ACC112 (cell line): ENCODE measurements at regions not wholly inside any gene's neighbourhood (a gene's known extent, or its start where the extent isn't known, plus 50 kb on each side); places are given as distances from the start of the nearest gene placed in this dataset.
"Not testable (repeated sequence)": the region's sequence is repeated elsewhere in the genome, so short reads cannot be mapped to it uniquely, and the experiment has no call there.

Experiments
- H2AFZ ChIP-seq: fragments of 200-600 bp; sonication (generic); one replicate; pipeline ENCODE4 v1.6.0; 2017; ENCODE audit warnings: antibody characterized with exemption, low read length; ENCODE audit not compliant: unreplicated experiment
- H3K27ac ChIP-seq: fragments of 200-600 bp; sonication (generic); 2 replicates; pipeline ENCODE4 v1.5.1; 2014; ENCODE audit warnings: low read depth, mild to moderate bottlenecking, antibody characterized with exemption, low read length, moderate library complexity
- H3K27me3 ChIP-seq: fragments of 200-600 bp; sonication (generic); 2 replicates; pipeline ENCODE4 v1.6.1; 2014; ENCODE audit warnings: mild to moderate bottlenecking, antibody characterized with exemption, low read length, moderate library complexity, mixed read lengths; ENCODE audit not compliant: insufficient read depth
- H3K36me3 ChIP-seq: fragments of 200-600 bp; sonication (generic); 2 replicates; pipeline ENCODE4 v1.6.1; 2016; ENCODE audit warnings: mild to moderate bottlenecking, antibody characterized with exemption, low read length, moderate library complexity, mixed read lengths; ENCODE audit not compliant: insufficient read depth
- H3K4me1 ChIP-seq: fragments of 200-600 bp; sonication (generic); one replicate; pipeline ENCODE4 v1.6.1; 2016; ENCODE audit warnings: low read length, mixed read lengths; ENCODE audit not compliant: insufficient read depth, unreplicated experiment, control insufficient read depth
- H3K4me3 ChIP-seq: fragments of 200-600 bp; sonication (generic); 2 replicates; pipeline ENCODE4 v1.5.1; 2014; ENCODE audit warnings: mild to moderate bottlenecking, low read depth, low read length
- H3K79me2 ChIP-seq: fragments of 200-600 bp; sonication (generic); one replicate; pipeline ENCODE4 v1.6.0; 2016; ENCODE audit warnings: low read length; ENCODE audit not compliant: control insufficient read depth, unreplicated experiment, insufficient read depth

GRCh38 chr5:124816381-124816780 is 69.9 kb upstream of the ZNF608 start:
- Histone ChIP-seq H2AFZ (no peak overlapping the region), H3K79me2 (no peaks in the 10 kb centered on the region), H3K27ac (no peak overlapping the region), H3K36me3 (no peaks in the 10 kb centered on the region), H3K27me3 (no peaks in the 10 kb centered on the region), H3K4me1 (no peaks in the 10 kb centered on the region), H3K4me3 (no peak overlapping the region)

GRCh38 chr5:124819201-124819600 is 72.8 kb upstream of the ZNF608 start:
- H3K27ac ChIP-seq, result no peak overlapping the region
- H3K36me3 ChIP-seq, result no peaks in the 10 kb centered on the region
- no peaks in the 10 kb centered on the region for H3K79me2 ChIP-seq
- no peak overlapping the region for H3K4me3 ChIP-seq
- H3K27me3 ChIP-seq, result no peaks in the 10 kb centered on the region
- H2AFZ ChIP-seq, result no peak overlapping the region
- peaks cover 11% of the 10 kb centered on the region for H3K4me1 ChIP-seq

- H3K36me3 ChIP-seq, result no peaks in the 10 kb centered on the region
- no peak overlapping the region for H3K27ac ChIP-seq
- H3K79me2 ChIP-seq, result no peaks in the 10 kb centered on the region
Observed at GRCh38 chr5:124822647-124823046, 76.2 kb upstream of the ZNF608 start.

GRCh38 chr5:124823380-124823779 is 76.9 kb upstream of the ZNF608 start:
- H3K27ac ChIP-seq, result no peak overlapping the region
- no peaks in the 10 kb centered on the region for H3K36me3 ChIP-seq
- H3K4me1 ChIP-seq, result peaks cover 21% of the 10 kb centered on the region
- H3K4me3 ChIP-seq, result no peak overlapping the region
- H3K79me2 ChIP-seq, result no peaks in the 10 kb centered on the region
- no peak overlapping the region for H2AFZ ChIP-seq
- no peaks in the 10 kb centered on the region for H3K27me3 ChIP-seq

More at GRCh38 chr5:124822647-124823046, 76.2 kb upstream of the ZNF608 start:
- H3K27me3 ChIP-seq, result no peaks in the 10 kb centered on the region
- H2AFZ ChIP-seq, result no peak overlapping the region
- no peak overlapping the region for H3K4me3 ChIP-seq
- H3K4me1 ChIP-seq, result peaks cover 21% of the 10 kb centered on the region

- Histone ChIP-seq H2AFZ (no peak overlapping the region), H3K36me3 (no peaks in the 10 kb centered on the region), H3K27me3 (no peaks in the 10 kb centered on the region), H3K4me3 (peak overlapping the region; percentile 27; the same call in 1 of the 2 replicates), H3K27ac (peak overlapping the region; percentile 70), H3K79me2 (no peaks in the 10 kb centered on the region), H3K4me1 (peaks cover 21% of the 10 kb centered on the region)
Observed at GRCh38 chr5:124824637-124825158, 78.3 kb upstream of the ZNF608 start.

- no peaks in the 10 kb centered on the region for H3K79me2 ChIP-seq
- peaks cover 21% of the 10 kb centered on the region for H3K4me1 ChIP-seq
- H3K4me3 ChIP-seq, result peak overlapping the region; percentile 27; the same call in 1 of the 2 replicates
- no peaks in the 10 kb centered on the region for H3K36me3 ChIP-seq
- peak overlapping the region; percentile 70 for H3K27ac ChIP-seq
- no peaks in the 10 kb centered on the region for H3K27me3 ChIP-seq
- peak overlapping the region; percentile 15 for H2AFZ ChIP-seq
Observed at GRCh38 chr5:124825250-124825982, 79.0 kb upstream of the ZNF608 start.

- H3K27me3 ChIP-seq, result no peaks in the 10 kb centered on the region
- H3K27ac ChIP-seq, result no peak overlapping the region
- H3K4me3 ChIP-seq, result no peak overlapping the region
- H3K4me1 ChIP-seq, result peaks cover 21% of the 10 kb centered on the region
- H2AFZ ChIP-seq, result no peak overlapping the region
- no peaks in the 10 kb centered on the region for H3K79me2 ChIP-seq
- H3K36me3 ChIP-seq, result no peaks in the 10 kb centered on the region
Observed at GRCh38 chr5:124825983-124826337, 79.5 kb upstream of the ZNF608 start.

GRCh38 chr5:124828731-124829234 is 82.3 kb upstream of the ZNF608 start:
- H3K4me1 ChIP-seq, result peaks cover 14% of the 10 kb centered on the region
- no peaks in the 10 kb centered on the region for H3K27me3 ChIP-seq
- H3K27ac ChIP-seq, result no peak overlapping the region
- no peaks in the 10 kb centered on the region for H3K36me3 ChIP-seq
- H3K4me3 ChIP-seq, result no peak overlapping the region
- H2AFZ ChIP-seq, result no peak overlapping the region
- no peaks in the 10 kb centered on the region for H3K79me2 ChIP-seq

GRCh38 chr5:124831687-124832240 is 85.3 kb upstream of the ZNF608 start:
- no peak overlapping the region for H3K27ac ChIP-seq
- H3K79me2 ChIP-seq, result no peaks in the 10 kb centered on the region
- no peaks in the 10 kb centered on the region for H3K36me3 ChIP-seq
- no peak overlapping the region for H2AFZ ChIP-seq
- no peak overlapping the region for H3K4me3 ChIP-seq
- no peaks in the 10 kb centered on the region for H3K27me3 ChIP-seq
- no peaks in the 10 kb centered on the region for H3K4me1 ChIP-seq

GRCh38 chr5:124832510-124832909 is 86.1 kb upstream of the ZNF608 start:
- Histone ChIP-seq H3K27me3 (no peaks in the 10 kb centered on the region), H3K79me2 (no peaks in the 10 kb centered on the region), H2AFZ (no peak overlapping the region), H3K4me1 (no peaks in the 10 kb centered on the region), H3K36me3 (no peaks in the 10 kb centered on the region), H3K4me3 (no peak overlapping the region), H3K27ac (no peak overlapping the region)

GRCh38 chr5:124836314-124836713 is 89.9 kb upstream of the ZNF608 start:
- H3K27ac ChIP-seq, H3K4me3 ChIP-seq, H3K4me1 ChIP-seq, H3K79me2 ChIP-seq, H3K27me3 ChIP-seq, H3K36me3 ChIP-seq, H2AFZ ChIP-seq: not testable (repeated sequence)
